Hepatocyte (in vitro differentiated cells): ENCODE measurements at regions not wholly inside any gene's neighbourhood (a gene's known extent, or its start where the extent isn't known, plus 50 kb on each side); places are given as distances from the start of the nearest gene placed in this dataset.

Source experiments
- DNase-seq: peaks from one replicate; pipeline ENCODE4 v3.0.0-alpha.2; 2016; ENCODE audit warnings: low spot score
- H2AFZ ChIP-seq: fragments of 200-600 bp; sonication (generic); 2 replicates; pipeline ENCODE4 v1.6.0; 2016; ENCODE audit warnings: antibody characterized with exemption, mild to moderate bottlenecking
- H3K27ac ChIP-seq: fragments of 200-600 bp; sonication (generic); 2 replicates; pipeline ENCODE4 v1.5.1; 2016; ENCODE audit warnings: mild to moderate bottlenecking
- H3K27me3 ChIP-seq: fragments of 200-600 bp; sonication (generic); 2 replicates; pipeline ENCODE4 v1.6.1; 2016
- H3K36me3 ChIP-seq: fragments of 200-600 bp; sonication (generic); replicated peaks from 2 replicates; pipeline ENCODE4 v1.5.1; 2016; ENCODE audit warnings: low read depth; ENCODE audit not compliant: insufficient read depth
- H3K4me1 ChIP-seq: fragments of 200-600 bp; sonication (generic); 2 replicates; pipeline ENCODE4 v1.5.1; 2016; ENCODE audit warnings: mild to moderate bottlenecking, moderate library complexity; ENCODE audit not compliant: insufficient read depth
- H3K4me2 ChIP-seq: fragments of 200-600 bp; sonication (generic); 2 replicates; pipeline ENCODE4 v1.6.0; 2016
- H3K4me3 ChIP-seq: fragments of 200-600 bp; sonication (generic); 2 replicates; pipeline ENCODE4 v1.5.1; 2016; ENCODE audit warnings: mild to moderate bottlenecking
- H3K79me2 ChIP-seq: fragments of 200-600 bp; sonication (generic); 2 replicates; pipeline ENCODE4 v1.6.0; 2017; ENCODE audit warnings: mild to moderate bottlenecking
- H3K9me2 ChIP-seq: fragments of 200-600 bp; sonication (generic); replicated peaks from 2 replicates; pipeline ENCODE4 v1.6.0; 2017; ENCODE audit warnings: mild to moderate bottlenecking; ENCODE audit not compliant: insufficient read depth
- H3K9me3 ChIP-seq: fragments of 200-600 bp; sonication (generic); 2 replicates; pipeline ENCODE4 v1.5.1; 2016; ENCODE audit warnings: low read depth, mild to moderate bottlenecking
- H4K20me1 ChIP-seq: fragments of 200-600 bp; sonication (generic); 2 replicates; pipeline ENCODE4 v1.6.0; 2016; ENCODE audit warnings: mild to moderate bottlenecking; ENCODE audit not compliant: insufficient read depth, poor library complexity, severe bottlenecking
- CTCF ChIP-seq: fragments of 200-600 bp; sonication (generic); IDR thresholded peaks from 2 replicates; pipeline ENCODE4 v1.5.1; 2016; ENCODE audit warnings: antibody characterized with exemption, mild to moderate bottlenecking; ENCODE audit not compliant: poor library complexity
- EZH2 ChIP-seq: fragments of 200-600 bp; sonication (generic); IDR thresholded peaks from 2 replicates; pipeline ENCODE4 v1.6.1; 2016; ENCODE audit warnings: antibody characterized with exemption, mild to moderate bottlenecking, borderline replicate concordance
- EZH2phosphoT487 ChIP-seq: fragments of 200-600 bp; sonication (generic); IDR thresholded peaks from one replicate; pipeline ENCODE4 v1.6.1; 2018; ENCODE audit warnings: antibody characterized with exemption, mild to moderate bottlenecking, low read depth, moderate library complexity; ENCODE audit not compliant: unreplicated experiment, severe bottlenecking
- WGBS: methylation state at CpG from one replicate; pipeline ENCODE4 v1.1.6; 2016; ENCODE audit warnings: low lambda C conversion rate; ENCODE audit errors: missing lambda C conversion rate; 5-methylcytosine and 5-hydroxymethylcytosine counted together

- Histone ChIP-seq H3K27ac (no peak overlapping the region), H4K20me1 (no peaks in the 10 kb centered on the region), H3K36me3 (no peaks in the 10 kb centered on the region), H3K9me2 (no peaks in the 10 kb centered on the region), H3K4me3 (no peak overlapping the region), H3K79me2 (no peaks in the 10 kb centered on the region), H3K27me3 (no peaks in the 10 kb centered on the region), H3K4me1 (peaks cover 21% of the 10 kb centered on the region), H2AFZ (no peak overlapping the region), H3K4me2 (no peak overlapping the region), H3K9me3 (no peaks in the 10 kb centered on the region)
- WGBS = 58% methylated on average over 3 of the region's 3 CpGs
- no peak for TF ChIP-seq EZH2phosphoT487
- no peak for TF ChIP-seq EZH2
- no peak for TF ChIP-seq CTCF
- no peak for DNase-seq
These were observed 392.0 kb downstream of the NR2F1-AS1 start for GRCh38 chr5:93188876-93189485.

GRCh38 chr5:93186076-93186682 is 394.8 kb downstream of the NR2F1-AS1 start:
- 88% methylated on average over 3 of the region's 3 CpGs for WGBS
- no peaks in the 10 kb centered on the region for H3K36me3 ChIP-seq
- H3K4me2 ChIP-seq = no peak overlapping the region
- TF ChIP-seq EZH2 (no peak), EZH2phosphoT487 (no peak), CTCF (no peak)
- DNase-seq = no peak
- H2AFZ ChIP-seq = no peak overlapping the region
- H3K27ac ChIP-seq = no peak overlapping the region
- H3K4me1 ChIP-seq = no peaks in the 10 kb centered on the region
- H3K27me3 ChIP-seq = no peaks in the 10 kb centered on the region
- H3K79me2 ChIP-seq = no peaks in the 10 kb centered on the region
- H3K9me3 ChIP-seq = no peaks in the 10 kb centered on the region
- no peaks in the 10 kb centered on the region for H4K20me1 ChIP-seq
- H3K9me2 ChIP-seq = no peaks in the 10 kb centered on the region
- no peak overlapping the region for H3K4me3 ChIP-seq

- no peak overlapping the region for H2AFZ ChIP-seq
- no peaks in the 10 kb centered on the region for H3K36me3 ChIP-seq
- no peaks in the 10 kb centered on the region for H4K20me1 ChIP-seq
- H3K4me1 ChIP-seq = no peaks in the 10 kb centered on the region
- 97% methylated on average over 1 of the region's 1 CpG for WGBS
- no peak overlapping the region for H3K27ac ChIP-seq
- no peak for DNase-seq
- TF ChIP-seq EZH2phosphoT487 (no peak), CTCF (no peak), EZH2 (no peak)
- no peak overlapping the region for H3K4me2 ChIP-seq
- no peaks in the 10 kb centered on the region for H3K9me3 ChIP-seq
- H3K27me3 ChIP-seq = no peaks in the 10 kb centered on the region
- H3K9me2 ChIP-seq = no peaks in the 10 kb centered on the region
- H3K4me3 ChIP-seq = no peak overlapping the region
- H3K79me2 ChIP-seq = no peaks in the 10 kb centered on the region
These were observed 397.0 kb downstream of the NR2F1-AS1 start for GRCh38 chr5:93184041-93184440.
